ENCODE measurements at regions not wholly inside any gene's neighbourhood (a gene's known extent, or its start where the extent isn't known, plus 50 kb on each side); places are given as distances from the start of the nearest gene placed in this dataset.
A peak's percentile ranks its signal among the peaks of the same experiment; 100 is the strongest.

- no peak overlapping the region for H3K9ac ChIP-seq (ENCODE audit: insufficient read depth, low read depth, low read length)
- FAIRE-seq (no peak), ATAC-seq (no peak), DNase-seq (ENCODE audit: low spot score) (no peak)
- no peaks in the 10 kb centered on the region for H3K9me3 ChIP-seq (ENCODE audit: low read length)
- no peak for TF ChIP-seq ZNF234 (CRISPR knock-in tag; conservative IDR thresholded peaks at IDR 0.05)
- no peak for TF ChIP-seq ZKSCAN1 (IDR thresholded peaks at IDR 0.05; ENCODE audit: low read length)
- no peak for TF ChIP-seq FOXM1 (CRISPR knock-in tag; IDR thresholded peaks at IDR 0.05)
- TF ChIP-seq ZNF160 (CRISPR knock-in tag; IDR thresholded peaks at IDR 0.05), result no peak
- TF ChIP-seq TCF12 (IDR thresholded peaks at IDR 0.05), result no peak
- TF ChIP-seq TCF12 (CRISPR knock-in tag; IDR thresholded peaks at IDR 0.05), result no peak
- TF ChIP-seq MTA3 (CRISPR knock-in tag; IDR thresholded peaks at IDR 0.05), result no peak
- no peak for TF ChIP-seq ZNF24 (IDR thresholded peaks at IDR 0.05)
- peak; percentile 68 for TF ChIP-seq MAFF (IDR thresholded peaks at IDR 0.05; ENCODE audit: low read depth, low read length)
- TF ChIP-seq MAFK (conservative IDR thresholded peaks at IDR 0.05 in 1 of 2, IDR thresholded peaks at IDR 0.05 in 1 of 2; ENCODE audit: low read length in 2 of 2), result peak; percentile 57 to 80; a peak in 3 of 4 replicates
- TF ChIP-seq RORA (CRISPR knock-in tag; IDR thresholded peaks at IDR 0.05), result no peak
- no peak for TF ChIP-seq ATF7-NPFF (CRISPR knock-in tag; IDR thresholded peaks at IDR 0.05; ENCODE audit: low read depth)
- no peak for TF ChIP-seq SYNCRIP (IDR thresholded peaks at IDR 0.05; ENCODE audit: insufficient read depth, low read depth, low read length)
- TF ChIP-seq ZNF124 (CRISPR knock-in tag; IDR thresholded peaks at IDR 0.05), result no peak
- TF ChIP-seq MED8 (CRISPR knock-in tag; IDR thresholded peaks at IDR 0.05; ENCODE audit: insufficient replicate concordance), result no peak
- in situ Hi-C loops (cut with HindIII; ENCODE audit: extremely low pct_ligation_motif_present, low pct_unique_long_range_greater_than_20kb), result no loop called here
- BruUV-seq (replicated peaks), result no TSS peak
- WGBS (ENCODE audit: low lambda C conversion rate), result 0% methylated on average over 3 of the region's 3 CpGs
- H3K27ac ChIP-seq (ENCODE audit: extremely low read length, insufficient read depth, low read length), result no peak overlapping the region
- no peaks in the 10 kb centered on the region for H4K20me1 ChIP-seq (ENCODE audit: insufficient read depth, low read length)
- intact Hi-C loops (cut with micrococcal nuclease; ENCODE audit: unreplicated experiment), result no loop called here
- ChIA-PET CTCF (ENCODE audit: low intra/inter-chr PET ratio, low total read pairs) (no interaction called here), POLR2A (no interaction called here)
- no peak overlapping the region for H2AFZ ChIP-seq (ENCODE audit: low read length)
- no peak overlapping the region for H3K4me3 ChIP-seq (replicated peaks in 1 of 3; ENCODE audit: insufficient read depth in 1 of 3, low read depth in 2 of 3, low read length in 3 of 3)
- no peak overlapping the region for H3K4me2 ChIP-seq (ENCODE audit: low read depth, low read length)
- no peaks in the 10 kb centered on the region for H3K79me2 ChIP-seq (ENCODE audit: insufficient read depth, low read length)
- H3K27me3 ChIP-seq (ENCODE audit: control insufficient read depth in 1 of 2, insufficient read depth in 2 of 2, low read length in 2 of 2), result peaks cover 0 to 7% of the 10 kb centered on the region in 2 experiments; a peak in 2 of 5 replicates
- H3K4me1 ChIP-seq (ENCODE audit: insufficient read depth, low read length), result no peaks in the 10 kb centered on the region
- H3K36me3 ChIP-seq (replicated peaks in 1 of 2; ENCODE audit: control insufficient read depth in 1 of 2, insufficient read depth in 2 of 2, low read length in 2 of 2), result no peaks in the 10 kb centered on the region
Observed at GRCh38 chr22:34829485-34829884, 236.5 kb upstream of the ISX start.

All from HepG2 (cell line).